ENCODE measurements at regions not wholly inside any gene's neighbourhood (a gene's known extent, or its start where the extent isn't known, plus 50 kb on each side); places are given as distances from the start of the nearest gene placed in this dataset.
"Not testable (repeated sequence)": the region's sequence is repeated elsewhere in the genome, so short reads cannot be mapped to it uniquely, and the experiment has no call there.

GRCh38 chr3:187494056-187494455 lies 125.9 kb downstream of the RTP4 start:
- TF ChIP-seq CTCF (conservative IDR thresholded peaks at IDR 0.05; ENCODE audit: low read length); EZH2phosphoT487 (IDR thresholded peaks at IDR 0.05; ENCODE audit: borderline replicate concordance): not testable (repeated sequence)

Measured in Loucy (cell line).